ENCODE measurements at regions not wholly inside any gene's neighbourhood (a gene's known extent, or its start where the extent isn't known, plus 50 kb on each side); places are given as distances from the start of the nearest gene placed in this dataset.

DNA sequence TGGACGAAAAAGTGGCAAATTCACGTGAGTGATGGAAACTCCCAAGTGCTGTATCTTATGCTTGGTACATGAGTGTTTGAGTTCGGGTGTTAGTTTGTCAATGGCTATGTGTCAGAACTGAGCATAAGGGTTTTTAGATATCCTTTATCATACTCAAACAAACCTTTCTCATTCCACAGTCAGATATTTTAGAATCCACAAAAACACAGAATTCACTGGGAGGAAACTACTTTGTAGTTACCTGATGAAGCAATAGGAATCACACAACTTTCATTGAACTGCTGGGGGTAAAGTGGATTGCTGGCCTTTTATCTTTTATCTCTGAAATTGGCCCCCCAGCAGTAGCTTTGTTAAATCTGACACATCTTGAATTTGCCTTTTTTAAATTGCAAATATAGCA is 64.0 kb downstream of the DKK1 start:
- intact Hi-C loops (cut with micrococcal nuclease): no loop called here
- Histone ChIP-seq H3K27ac (ENCODE audit: insufficient read depth, low read length) (no peak overlapping the region), H4K20me1 (ENCODE audit: insufficient read depth, low read length) (no peaks in the 10 kb centered on the region), H2BK20ac (ENCODE audit: low read depth, low read length) (no peak overlapping the region), H3K79me1 (ENCODE audit: low read depth in 1 of 2, low read length in 2 of 2) (no peaks in the 10 kb centered on the region), H3K4me2 (ENCODE audit: low read depth, low read length) (no peak overlapping the region), H3K27me3 (ENCODE audit: control insufficient read depth, insufficient read depth, low read length) (no peaks in the 10 kb centered on the region), H3K14ac (replicated peaks; ENCODE audit: low read depth, low read length) (no peak overlapping the region), H2AK9ac (replicated peaks; ENCODE audit: low read depth, low read length, poor library complexity) (no peak overlapping the region), H2BK120ac (ENCODE audit: low read depth, low read length) (no peak overlapping the region), H3K23ac (ENCODE audit: low read depth, low read length) (no peak overlapping the region), H2BK5ac (ENCODE audit: low read depth, low read length, poor library complexity, severe bottlenecking) (no peak overlapping the region), H4K5ac (ENCODE audit: low read depth, low read length) (no peak overlapping the region), H3K36me3 (ENCODE audit: control insufficient read depth, insufficient read depth, low read length) (no peaks in the 10 kb centered on the region), H4K91ac (ENCODE audit: insufficient read depth, low read depth, low read length) (no peak overlapping the region), H2AK5ac (ENCODE audit: low read depth, low read length) (no peak overlapping the region), H3K4me1 (ENCODE audit: control insufficient read depth, insufficient read depth, low read length) (no peaks in the 10 kb centered on the region), H3K4me3 (ENCODE audit: insufficient read depth, low read depth, low read length) (no peak overlapping the region), H2BK15ac (ENCODE audit: low read depth, low read length) (no peak overlapping the region), H3K56ac (ENCODE audit: extremely low read depth, insufficient read depth, low read length) (no peak overlapping the region), H2AFZ (replicated peaks; ENCODE audit: low read length, poor library complexity) (no peak overlapping the region), H3K18ac (ENCODE audit: low read depth, low read length) (no peak overlapping the region), H4K8ac (ENCODE audit: low read depth in 2 of 2, low read length in 2 of 2) (no peak overlapping the region), H3K4ac (ENCODE audit: low read depth, low read length) (no peak overlapping the region), H3K9me1 (ENCODE audit: insufficient read depth, low read length) (no peaks in the 10 kb centered on the region), H3K9me3 (ENCODE audit: control insufficient read depth, insufficient read depth, low read length) (peaks cover 3% of the 10 kb centered on the region; the same call in 1 of the 2 replicates), H3K9ac (ENCODE audit: low read depth, low read length) (no peak overlapping the region)
- POLR2A ChIA-PET (ENCODE audit: unreplicated experiment): no interaction called here
- ATAC-seq (ENCODE audit: low read depth) (no peak), DNase-seq (no peak)
- dilution Hi-C loops (cut with HindIII; ENCODE audit: low sequenced_read_pairs, unreplicated experiment): no loop called here
- BruUV-seq (replicated peaks): no TSS peak
- in situ Hi-C loops (cut with MboI; ENCODE audit: low sequenced_read_pairs): no loop called here
- TF ChIP-seq RAD21 (IDR thresholded peaks at IDR 0.05; ENCODE audit: low read length) (no peak), FOS (IDR thresholded peaks at IDR 0.05; ENCODE audit: low read depth, low read length) (no peak)
- whole genome bisulfite sequencing, 2 experiments (ENCODE audit: extremely low coverage in 2 of 2, insufficient read length in 1 of 2): no CpG with 5 or more reads among the region's 3 CpGs
- CTCF ChIA-PET: no interaction called here

Measured in IMR-90 (cell line).